Activated CD4-positive, alpha-beta T cell treated with anti-CD3 and anti-CD28 coated beads for 24 hours (primary cell): ENCODE measurements at regions not wholly inside any gene's neighbourhood (a gene's known extent, or its start where the extent isn't known, plus 50 kb on each side); places are given as distances from the start of the nearest gene placed in this dataset.
"Not testable (repeated sequence)": the region's sequence is repeated elsewhere in the genome, so short reads cannot be mapped to it uniquely, and the experiment has no call there.

Experiments
- DNase-seq, 2 donors: peaks; one replicate each; pipeline ENCODE4 v3.0.0-alpha.2; 2020; ENCODE audit warnings: low read depth in 2 of 2

DNA sequence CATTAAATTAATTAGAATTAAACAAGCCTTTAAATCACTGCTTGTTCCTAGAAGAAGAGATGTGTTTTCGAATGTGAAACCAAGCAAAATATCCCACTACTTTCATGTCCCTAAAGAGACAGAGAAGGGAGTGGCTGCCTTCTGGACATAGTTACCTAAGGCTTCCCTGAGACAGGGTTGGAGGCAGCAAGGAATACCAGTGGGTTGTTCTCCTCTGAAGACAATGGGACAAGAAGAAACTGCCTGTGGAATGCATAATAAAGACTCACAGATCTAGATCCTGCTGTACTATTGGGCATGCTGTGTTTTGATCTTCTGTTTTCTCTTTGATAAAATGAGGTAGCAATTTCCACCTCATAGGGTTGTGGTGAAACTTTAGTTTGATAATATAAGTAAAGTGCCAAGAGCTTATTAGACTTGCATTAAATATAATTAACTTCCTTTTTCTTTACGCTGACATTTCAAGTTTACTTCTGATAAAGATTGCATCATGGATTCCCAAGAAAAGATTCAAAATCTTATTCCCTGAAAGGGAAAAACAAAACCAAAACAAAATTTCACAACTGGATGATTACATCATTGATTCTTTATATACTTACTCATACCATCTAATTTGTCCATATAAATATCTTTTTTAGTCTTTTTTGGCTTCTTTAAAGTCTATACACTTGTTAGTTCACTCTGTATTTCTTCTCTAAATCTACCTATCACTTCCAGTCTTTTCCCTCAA lies 621.3 kb downstream of the ETS1 start:
- DNase-seq: no peak

GRCh38 chr11:127962416-127962815 lies 624.9 kb downstream of the ETS1 start:
- DNase-seq: no peak

- no peak for DNase-seq
These were observed 637.2 kb downstream of the ETS1 start for GRCh38 chr11:127950162-127950561.

- no peak for DNase-seq
These were observed 643.6 kb downstream of the ETS1 start for GRCh38 chr11:127943763-127944162.

- DNase-seq: no peak
These were observed 644.2 kb downstream of the ETS1 start for GRCh38 chr11:127943152-127943551.

GRCh38 chr11:127941554-127941953 lies 645.8 kb downstream of the ETS1 start:
- not testable (repeated sequence) for DNase-seq

GRCh38 chr11:127939000-127939399 lies 648.4 kb downstream of the ETS1 start:
- no peak for DNase-seq

- no peak for DNase-seq
These were observed 652.3 kb downstream of the ETS1 start for GRCh38 chr11:127935081-127935480.

DNA sequence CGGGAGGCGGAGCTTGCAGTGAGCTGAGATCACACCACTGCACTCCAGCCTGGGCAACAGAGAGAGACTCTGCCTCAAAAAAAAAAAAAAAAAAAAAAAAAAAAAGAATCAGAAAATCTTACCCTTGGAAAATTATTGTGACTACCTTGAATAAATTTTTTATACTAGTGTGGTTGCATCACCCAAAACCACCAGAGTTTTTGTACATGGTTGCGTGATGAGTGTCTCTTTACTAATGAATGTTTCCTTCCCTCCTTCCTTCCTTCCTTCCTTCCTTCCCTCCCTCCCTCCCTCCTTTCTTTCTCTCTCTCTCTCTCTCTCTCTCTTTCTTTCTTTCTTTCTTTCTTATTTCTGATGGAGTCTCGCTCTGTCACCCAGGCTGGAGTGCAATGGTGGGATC lies 653.4 kb downstream of the ETS1 start:
- DNase-seq: not testable (repeated sequence)

GRCh38 chr11:127931803-127932202 lies 655.6 kb downstream of the ETS1 start:
- DNase-seq: no peak

DNA sequence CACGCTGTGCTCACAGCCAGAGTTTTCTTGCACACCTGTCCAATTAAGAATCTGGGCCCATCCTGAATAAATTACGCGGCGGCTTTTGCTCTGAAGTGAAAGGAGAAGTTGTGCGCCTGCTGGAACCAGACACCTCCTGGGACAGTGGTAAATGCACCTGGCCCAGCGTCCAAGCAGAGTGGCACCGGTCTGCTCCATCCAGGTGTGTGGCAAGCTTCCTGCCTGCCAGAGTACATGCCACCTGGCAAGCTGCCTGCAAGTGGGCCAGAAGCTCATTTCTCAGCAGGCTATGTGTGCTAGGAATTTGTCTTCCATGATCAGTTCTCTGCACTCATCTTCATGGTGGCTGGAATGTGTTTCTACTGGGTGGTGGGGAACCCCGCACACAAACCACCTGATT lies 660.6 kb downstream of the ETS1 start:
- no peak for DNase-seq

- DNase-seq: no peak
These were observed 661.9 kb downstream of the ETS1 start for GRCh38 chr11:127925475-127925874.

DNA sequence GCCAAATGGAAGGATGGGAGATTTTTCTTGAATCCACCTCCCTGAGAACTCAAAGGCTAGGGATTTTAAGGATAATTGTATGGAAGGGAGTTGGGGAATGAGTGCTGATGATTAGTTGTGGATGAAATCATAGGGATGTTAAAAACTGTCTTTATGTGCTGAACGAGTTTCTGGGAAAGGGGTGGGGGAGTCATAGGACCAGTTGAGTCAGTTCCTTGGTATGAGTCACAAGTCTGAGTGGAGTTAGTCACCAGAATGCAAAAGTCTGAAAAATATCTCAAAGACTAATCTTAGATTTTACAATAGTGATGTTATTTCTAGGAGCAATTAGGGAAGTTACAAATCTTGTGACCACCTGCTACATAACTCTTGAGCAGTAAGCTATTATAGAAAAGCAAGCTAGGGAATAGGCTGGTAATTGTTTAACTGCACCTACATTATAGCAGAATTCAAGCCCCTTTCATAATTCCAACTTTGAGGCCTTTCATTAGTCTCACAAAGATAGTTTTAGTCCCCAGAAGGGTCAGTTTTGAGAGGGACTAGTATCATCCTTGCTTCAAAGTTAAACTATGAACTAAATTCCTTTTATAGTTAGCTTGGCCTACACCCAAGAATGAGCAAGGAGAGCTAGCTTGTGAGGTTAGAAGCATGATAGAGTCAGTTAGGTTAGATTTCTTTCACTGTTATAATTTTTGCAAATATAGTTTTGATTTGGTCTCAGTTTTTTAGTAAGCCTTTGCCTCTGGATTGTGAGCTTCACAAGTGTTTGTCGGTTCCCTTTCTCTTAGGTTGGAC lies 668.0 kb downstream of the ETS1 start:
- DNase-seq: no peak

- no peak for DNase-seq
These were observed 685.0 kb downstream of the ETS1 start for GRCh38 chr11:127902382-127902781.

DNA sequence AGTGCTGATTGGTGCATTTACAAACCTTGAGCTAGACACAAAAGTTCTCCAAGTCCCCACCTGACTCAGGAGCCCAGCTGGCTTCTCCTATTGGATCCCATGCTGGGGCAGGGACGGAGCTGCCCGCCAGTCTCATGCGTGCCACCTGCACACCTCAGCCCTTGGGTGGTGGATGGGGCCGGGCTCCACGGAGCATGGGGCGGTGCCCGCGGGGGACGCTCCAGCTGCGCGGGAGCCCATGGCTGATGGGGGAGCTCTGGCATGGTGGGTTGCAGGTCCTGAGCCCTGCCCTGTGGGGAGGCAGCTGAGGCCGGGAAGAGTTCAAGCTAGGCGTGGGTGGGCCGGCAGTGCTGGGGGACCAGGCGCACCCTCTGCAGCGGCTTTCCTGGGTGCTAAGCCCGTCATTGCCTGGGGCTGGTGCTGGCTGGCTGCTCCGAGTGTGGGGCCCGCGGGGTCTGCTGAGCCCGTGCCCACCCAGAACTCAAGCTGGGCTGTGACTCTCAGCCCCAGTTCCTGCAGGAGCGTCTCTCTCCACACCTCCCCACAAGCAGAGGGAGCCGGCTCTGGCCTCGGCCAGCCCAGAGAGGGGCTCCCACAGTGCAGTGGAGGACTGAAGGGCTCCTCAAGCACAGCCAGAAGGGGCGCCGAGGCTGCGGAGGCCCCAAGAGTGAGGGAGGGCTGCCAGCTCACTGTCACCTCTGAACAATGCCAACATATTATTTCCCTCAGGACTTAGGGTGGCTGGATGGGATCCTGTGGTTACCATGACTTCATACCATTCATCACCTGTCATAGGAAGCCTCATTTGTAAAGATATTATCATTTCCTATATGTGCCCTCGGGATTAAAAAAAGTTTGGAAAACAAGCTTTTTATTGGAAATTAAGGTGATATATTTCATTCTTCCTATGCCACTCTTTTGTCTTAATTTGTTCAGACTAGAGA lies 688.7 kb downstream of the ETS1 start:
- no peak for DNase-seq

DNA sequence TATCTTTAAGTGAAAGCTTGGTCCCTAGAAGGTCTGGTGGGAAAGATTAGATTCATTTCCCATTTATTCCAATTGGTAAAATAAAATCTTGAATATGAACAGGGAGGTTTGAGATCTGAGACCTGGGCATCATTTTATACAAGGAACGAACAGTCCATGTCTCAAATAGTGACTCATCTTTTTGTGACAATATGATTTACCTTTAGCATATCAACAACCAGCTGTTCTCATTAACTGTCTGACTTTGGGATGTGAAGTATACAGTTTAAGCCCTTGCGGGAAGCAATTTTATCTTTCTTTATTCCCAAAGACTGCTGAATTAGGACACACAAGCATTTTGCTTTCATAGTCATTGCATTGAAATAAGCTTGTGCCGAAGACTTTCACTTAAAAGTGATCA lies 691.6 kb downstream of the ETS1 start:
- no peak for DNase-seq

- DNase-seq: no peak
These were observed 693.0 kb downstream of the ETS1 start for GRCh38 chr11:127894316-127894715.

- DNase-seq: no peak
These were observed 697.2 kb downstream of the ETS1 start for GRCh38 chr11:127890030-127890615.

DNA sequence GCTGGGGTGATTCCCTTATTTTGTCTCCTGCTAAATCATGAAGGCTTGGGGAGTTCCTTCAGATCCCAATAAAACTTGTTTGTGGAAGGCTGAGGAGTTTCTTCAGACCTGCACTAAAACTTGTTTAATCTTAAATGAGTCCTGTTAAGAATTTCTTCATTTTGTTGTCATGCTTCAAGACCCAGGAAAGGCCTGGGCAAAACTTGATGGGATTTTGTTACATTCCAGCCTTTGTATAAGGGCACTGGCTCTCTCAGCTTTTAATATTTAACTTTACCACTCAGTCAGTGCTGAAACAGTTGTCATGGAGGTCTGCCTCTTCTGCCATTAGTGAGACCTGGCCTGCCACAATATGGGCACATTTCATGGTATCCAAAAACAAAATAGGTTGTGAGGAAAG lies 699.0 kb downstream of the ETS1 start:
- DNase-seq: no peak

DNA sequence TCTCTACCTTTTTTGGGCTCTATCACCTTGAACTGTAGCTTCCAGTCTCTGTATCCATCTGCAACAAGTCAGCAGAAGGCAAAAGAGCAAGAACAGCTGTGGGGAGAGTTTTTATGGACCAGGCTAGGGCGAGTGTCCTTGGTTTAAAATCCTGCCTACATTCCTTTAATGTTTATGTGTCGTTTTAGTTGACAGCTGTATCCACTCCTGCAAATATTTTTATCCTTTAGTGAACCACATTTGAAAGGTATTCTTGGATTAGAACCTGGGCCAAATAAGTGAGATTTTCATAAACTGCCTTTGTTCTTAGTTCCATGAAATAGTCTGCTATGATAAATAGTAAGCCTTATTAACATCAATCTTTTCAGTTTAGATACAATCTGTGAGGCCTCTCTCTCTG lies 712.2 kb downstream of the ETS1 start:
- DNase-seq: no peak

DNA sequence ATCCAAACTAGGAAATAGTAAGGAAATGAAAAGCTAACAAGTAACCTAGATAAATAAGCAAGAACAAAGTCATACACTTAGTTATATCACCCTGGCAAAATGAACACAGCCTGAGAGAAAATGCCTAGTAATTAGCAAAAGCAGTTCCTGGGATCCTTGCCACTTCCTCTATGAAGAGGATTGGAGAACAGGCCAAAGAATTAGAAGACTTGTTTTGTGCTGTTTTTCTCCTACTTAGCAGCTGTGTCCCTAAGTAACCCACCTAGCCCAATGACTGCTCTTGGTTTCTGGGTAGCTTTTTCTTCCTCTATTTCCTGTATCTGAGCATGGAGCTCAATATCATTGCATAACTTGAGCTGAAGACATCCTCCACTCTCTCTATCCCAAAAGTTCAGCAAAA lies 713.9 kb downstream of the ETS1 start:
- no peak for DNase-seq

GRCh38 chr11:127866109-127866508 lies 721.2 kb downstream of the ETS1 start:
- DNase-seq: no peak
